CD4-positive, alpha-beta T cell treated with Interleukin-21 for 1 hour (primary cell): ENCODE measurements at regions not wholly inside any gene's neighbourhood (a gene's known extent, or its start where the extent isn't known, plus 50 kb on each side); places are given as distances from the start of the nearest gene placed in this dataset.
"Not testable (repeated sequence)": the region's sequence is repeated elsewhere in the genome, so short reads cannot be mapped to it uniquely, and the experiment has no call there.

ENCODE experiments used
- DNase-seq: peaks from one replicate; pipeline ENCODE4 v3.0.0-alpha.2; 2020

- no peak for DNase-seq
Observed at GRCh38 chr6:74946961-74947360, 258.9 kb downstream of the COL12A1 start.

DNA sequence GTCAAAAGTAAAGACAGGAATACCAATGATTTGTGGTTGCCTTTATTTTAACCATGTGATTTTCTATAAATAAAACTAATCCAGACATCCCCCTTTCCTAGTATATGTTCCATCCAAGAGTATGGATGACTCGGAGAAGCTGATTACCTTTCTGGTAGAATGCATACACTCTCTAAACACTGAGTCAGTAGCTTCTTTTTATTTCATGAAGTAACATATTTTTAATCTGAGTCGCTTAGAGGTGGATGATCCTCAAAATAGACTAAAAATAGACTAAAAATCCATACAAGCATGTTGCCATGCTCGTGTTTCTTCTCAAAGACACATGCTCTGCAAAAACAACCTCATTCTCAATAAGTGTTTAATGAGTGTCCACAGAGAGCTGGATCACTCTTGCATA lies 263.7 kb downstream of the COL12A1 start:
- no peak for DNase-seq

- DNase-seq = no peak
Observed at GRCh38 chr6:74941424-74941823, 264.4 kb downstream of the COL12A1 start.

DNA sequence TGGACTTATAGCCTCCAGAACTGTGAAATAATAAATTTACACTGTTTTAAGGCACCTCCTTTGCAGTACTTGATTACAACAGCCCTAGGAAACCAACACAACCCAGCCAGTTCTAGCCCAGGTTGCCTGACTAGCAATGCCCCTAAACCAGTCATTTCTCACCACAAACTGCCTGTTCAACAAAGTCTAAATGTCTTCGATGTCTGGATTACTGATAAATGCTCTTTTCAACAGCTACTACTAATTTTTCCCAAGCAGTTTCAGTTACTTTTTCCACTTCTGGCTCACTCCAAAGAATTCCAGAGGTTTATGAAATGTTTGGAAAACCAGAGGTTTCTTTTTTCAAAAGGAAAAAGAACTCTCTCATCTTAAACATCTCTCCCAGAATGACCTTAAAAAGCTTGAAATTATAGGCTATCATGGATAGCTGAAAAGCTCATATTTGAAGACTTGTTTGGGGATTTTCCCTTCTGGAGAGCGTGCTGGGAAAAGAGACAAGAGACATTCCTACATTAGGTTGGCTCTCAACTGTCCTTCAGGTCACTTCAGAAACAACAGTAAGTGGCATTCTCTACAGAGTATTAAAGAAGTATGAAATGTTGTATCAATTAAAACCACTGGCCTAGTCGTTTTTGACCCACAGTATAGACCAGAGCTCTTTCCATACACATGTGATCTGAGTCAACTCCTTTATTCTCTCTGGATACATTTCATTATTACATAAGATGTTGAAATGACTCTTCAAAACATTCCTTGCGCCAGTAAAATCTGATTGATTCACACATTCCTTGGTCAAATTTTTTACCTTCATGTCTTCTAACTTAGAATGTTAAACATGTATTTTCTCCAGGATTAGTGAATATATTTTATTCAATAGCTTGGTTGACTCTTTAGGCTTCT lies 265.9 kb downstream of the COL12A1 start:
- DNase-seq = no peak

- DNase-seq = no peak
Observed at GRCh38 chr6:74939151-74939708, 266.6 kb downstream of the COL12A1 start.

DNA sequence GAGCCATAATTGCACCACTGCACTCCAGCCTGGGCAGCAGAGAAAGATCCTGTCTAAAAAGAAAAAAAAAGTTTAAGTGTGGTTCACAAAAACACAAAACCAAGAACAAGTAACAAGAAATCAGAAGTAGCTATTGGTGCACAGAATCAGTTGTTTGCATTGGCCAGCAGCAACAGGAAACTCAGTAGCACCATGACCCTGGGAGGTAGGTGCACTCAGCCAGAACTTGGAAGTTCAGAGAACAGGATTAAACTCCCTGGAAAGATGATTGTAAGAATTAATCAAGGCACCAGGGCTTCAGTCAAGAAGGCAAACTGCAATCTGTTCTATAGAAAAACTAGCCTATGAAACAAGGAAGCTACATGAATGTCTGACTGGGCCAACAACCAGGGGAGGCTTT lies 267.9 kb downstream of the COL12A1 start:
- DNase-seq = no peak

DNA sequence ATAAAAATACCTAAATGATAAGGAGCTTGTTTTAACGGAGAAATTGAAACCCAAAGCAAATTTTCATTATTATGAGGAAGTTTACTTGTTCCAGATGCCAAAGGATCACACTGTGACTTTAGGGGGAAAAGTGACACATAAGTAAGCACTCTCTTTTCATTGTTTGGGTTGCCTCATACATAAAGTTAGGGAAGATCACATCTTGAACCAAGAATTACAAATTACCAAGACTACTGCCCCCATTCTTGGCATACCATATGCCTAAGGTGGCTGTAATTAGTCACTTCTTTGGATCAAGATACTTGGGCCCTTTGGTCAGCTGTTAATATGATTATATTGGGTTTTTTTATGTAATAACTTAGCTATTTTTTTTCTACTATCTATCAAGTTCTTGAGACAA lies 269.0 kb downstream of the COL12A1 start:
- DNase-seq = no peak

DNA sequence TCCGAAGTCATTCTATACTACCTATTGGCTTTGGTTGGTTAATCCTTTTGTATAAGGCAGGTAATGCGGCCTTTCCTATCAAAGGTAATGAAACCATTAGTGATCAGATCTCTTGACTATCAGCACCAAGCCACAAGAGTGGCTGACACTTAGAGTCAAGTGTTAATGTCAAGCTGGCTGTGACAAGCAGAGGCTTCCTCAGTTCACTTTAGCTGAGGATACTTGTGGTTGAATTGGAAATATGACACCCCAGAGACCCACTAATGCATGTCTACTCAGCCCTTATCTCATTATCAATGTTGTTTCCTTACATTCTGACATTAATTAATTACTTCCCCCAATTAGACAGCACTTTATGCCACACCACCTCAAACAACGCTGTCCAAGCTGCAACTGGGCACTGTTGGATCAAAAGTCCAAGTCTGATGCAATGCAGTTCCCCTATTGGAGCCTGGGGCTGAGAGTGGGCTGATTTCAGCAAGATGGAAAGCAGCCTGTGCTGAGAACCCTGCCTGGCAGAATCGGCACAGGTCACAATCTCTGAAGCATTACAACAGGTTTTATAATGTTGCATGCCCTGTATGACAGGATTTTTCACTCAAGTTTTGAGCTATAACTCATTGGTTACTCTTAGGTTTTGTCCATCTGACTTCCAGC lies 273.5 kb downstream of the COL12A1 start:
- no peak for DNase-seq

DNA sequence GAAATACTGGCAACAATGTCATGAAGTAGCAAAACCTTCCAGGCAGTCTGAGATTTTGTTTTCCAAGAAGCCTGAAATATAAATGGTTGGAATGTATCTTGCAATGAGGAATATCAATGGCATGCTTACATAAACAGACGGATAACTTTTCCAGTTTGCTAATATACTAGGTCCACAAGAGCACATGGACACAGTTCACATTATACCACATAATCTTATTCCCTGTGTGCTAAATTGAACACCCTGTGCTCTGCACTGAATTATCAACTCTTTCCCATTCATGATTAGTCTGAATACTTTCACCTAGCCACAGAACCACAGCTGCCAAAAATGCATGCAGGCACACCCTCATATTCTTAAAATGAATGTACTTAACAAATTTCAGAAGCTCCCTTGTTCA lies 274.3 kb downstream of the COL12A1 start:
- no peak for DNase-seq

GRCh38 chr6:74928203-74928602 lies 277.6 kb downstream of the COL12A1 start:
- DNase-seq = no peak

GRCh38 chr6:74927299-74927698 lies 278.6 kb downstream of the COL12A1 start:
- DNase-seq = no peak

DNA sequence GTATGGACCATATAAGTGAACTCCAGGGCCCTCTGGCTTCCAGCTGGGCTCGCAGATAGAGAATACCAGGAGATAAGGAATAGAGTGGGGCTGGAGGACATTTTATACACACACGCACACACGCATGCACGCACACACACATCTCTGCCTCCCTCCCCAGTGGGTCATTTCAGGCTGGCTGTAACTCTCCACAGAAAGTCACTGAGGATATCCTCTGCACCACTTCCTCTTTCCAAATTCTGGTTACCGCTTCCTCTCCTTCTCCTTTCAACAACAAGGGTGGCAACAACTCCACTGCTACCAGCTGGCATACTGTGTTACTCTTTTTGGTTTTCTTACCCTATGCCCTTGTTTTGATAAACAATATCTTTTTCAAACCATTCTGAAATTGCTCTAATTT lies 280.2 kb downstream of the COL12A1 start:
- no peak for DNase-seq

DNA sequence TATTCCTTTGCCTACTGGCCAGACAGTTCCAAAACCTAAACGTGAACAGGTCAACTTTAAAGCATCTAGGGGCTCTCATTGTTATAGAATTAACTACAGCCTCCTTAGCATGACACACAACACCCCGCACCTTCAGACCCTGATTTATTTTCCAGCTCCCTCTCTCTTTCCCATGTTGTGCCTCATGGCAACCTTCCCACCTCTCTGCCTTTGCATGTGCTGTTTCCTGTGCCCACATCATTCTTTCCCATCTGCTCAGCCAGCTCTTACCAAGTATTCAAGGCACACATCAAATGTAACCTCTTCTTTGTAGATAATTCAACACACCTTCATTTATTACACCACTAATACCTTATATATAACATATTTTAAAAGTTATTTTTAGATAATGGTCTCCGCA lies 291.0 kb downstream of the COL12A1 start:
- DNase-seq = no peak

- no peak for DNase-seq
Observed at GRCh38 chr6:74912234-74912633, 293.6 kb downstream of the COL12A1 start.

- no peak for DNase-seq
Observed at GRCh38 chr6:74902846-74903245, 303.0 kb downstream of the COL12A1 start.

DNA sequence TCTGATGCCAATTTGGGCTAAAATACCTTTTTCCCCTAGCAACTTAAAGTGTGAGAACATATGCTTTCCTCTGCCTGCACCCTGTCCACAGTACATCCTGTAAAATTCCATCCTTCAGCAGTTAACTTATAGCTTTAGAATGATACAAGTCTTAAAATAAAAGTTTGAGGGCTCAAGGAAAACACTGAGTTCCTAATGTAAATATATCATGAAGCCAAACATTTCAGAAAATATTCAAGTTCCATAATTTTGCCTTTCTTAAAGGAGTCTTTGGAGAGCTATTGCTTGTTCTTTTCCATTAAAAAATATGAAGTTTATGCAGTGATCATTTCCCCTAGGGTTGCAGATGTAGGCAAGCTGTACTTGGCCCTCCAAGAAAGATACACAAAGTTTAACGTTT lies 303.8 kb downstream of the COL12A1 start:
- DNase-seq = no peak

- DNase-seq = no peak
Observed at GRCh38 chr6:74901576-74901975, 304.3 kb downstream of the COL12A1 start.

GRCh38 chr6:74899416-74899815 lies 306.4 kb downstream of the COL12A1 start:
- no peak for DNase-seq

GRCh38 chr6:74892091-74892490 lies 313.8 kb downstream of the COL12A1 start:
- no peak for DNase-seq

- no peak for DNase-seq
Observed at GRCh38 chr6:74891349-74891831, 314.5 kb downstream of the COL12A1 start.

DNA sequence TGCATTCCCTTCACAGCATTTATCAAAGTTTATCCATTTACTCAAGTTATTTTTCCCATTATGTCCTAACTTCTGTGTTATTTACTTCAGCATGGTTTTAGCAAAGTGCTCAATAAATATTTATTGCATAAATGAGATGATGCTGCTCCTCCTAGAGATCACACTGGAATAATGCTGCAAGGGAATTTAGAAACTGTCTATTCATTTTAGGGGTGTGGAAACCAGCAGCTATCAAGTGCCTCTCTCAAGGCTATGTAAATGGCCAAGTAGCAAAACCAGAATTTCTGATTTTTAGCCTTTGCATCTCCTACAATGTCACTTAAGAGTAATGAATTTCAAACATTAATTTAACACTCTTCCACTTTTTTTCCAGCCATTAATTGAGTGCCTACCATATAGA lies 316.2 kb downstream of the COL12A1 start:
- DNase-seq = no peak

GRCh38 chr6:74888741-74889140 lies 317.1 kb downstream of the COL12A1 start:
- DNase-seq = not testable (repeated sequence)

DNA sequence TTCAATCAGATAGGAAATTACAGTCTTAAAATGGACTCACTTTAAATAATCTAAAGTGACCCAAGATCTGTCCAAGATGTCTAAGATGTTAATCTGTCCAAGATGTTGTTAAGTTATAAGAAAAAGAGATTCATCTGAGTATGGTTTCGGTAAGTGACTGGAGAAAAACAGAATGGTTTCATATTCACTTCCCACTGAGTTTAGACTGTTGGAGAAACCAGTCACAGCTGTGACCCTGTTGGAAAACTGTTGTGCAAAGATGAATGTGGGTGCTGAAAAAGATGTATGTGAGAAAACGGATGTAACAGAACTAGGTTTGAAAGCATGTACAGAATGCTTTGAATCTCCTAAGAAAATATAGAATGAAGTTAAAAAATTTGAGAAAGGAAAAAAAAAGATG lies 325.9 kb downstream of the COL12A1 start:
- no peak for DNase-seq

GRCh38 chr6:74879234-74879633 lies 326.6 kb downstream of the COL12A1 start:
- no peak for DNase-seq
